ENCODE measurements at regions not wholly inside any gene's neighbourhood (a gene's known extent, or its start where the extent isn't known, plus 50 kb on each side); places are given as distances from the start of the nearest gene placed in this dataset.

GRCh38 chr2:13791019-13791547 lies 841.4 kb upstream of the LRATD1 start:
- TF ChIP-seq BCL3 (CRISPR knock-in tag; IDR thresholded peaks at IDR 0.05) (no peak), SETDB1 (CRISPR knock-in tag; IDR thresholded peaks at IDR 0.05; ENCODE audit: borderline replicate concordance) (no peak), ZNF75D (CRISPR knock-in tag; IDR thresholded peaks at IDR 0.05; ENCODE audit: borderline replicate concordance) (no peak), CHD2 (IDR thresholded peaks at IDR 0.05; ENCODE audit: low read depth, low read length) (no peak), MTA1 (CRISPR knock-in tag; IDR thresholded peaks at IDR 0.05; ENCODE audit: borderline replicate concordance) (no peak), ZNF704 (CRISPR knock-in tag; IDR thresholded peaks at IDR 0.05; ENCODE audit: borderline replicate concordance) (no peak), ETV6 (CRISPR knock-in tag; conservative IDR thresholded peaks at IDR 0.05) (no peak), ZBTB8A (CRISPR knock-in tag; IDR thresholded peaks at IDR 0.05; ENCODE audit: borderline replicate concordance, low read depth) (no peak), ZHX2 (IDR thresholded peaks at IDR 0.05; ENCODE audit: low read depth) (no peak), ZHX2 (CRISPR knock-in tag; IDR thresholded peaks at IDR 0.05; ENCODE audit: borderline replicate concordance) (no peak), CTCF (CRISPR knock-in tag; IDR thresholded peaks at IDR 0.05) (no peak), ZSCAN12 (CRISPR knock-in tag; IDR thresholded peaks at IDR 0.05) (no peak), BCLAF1 (IDR thresholded peaks at IDR 0.05) (no peak), ZNF251 (CRISPR knock-in tag; IDR thresholded peaks at IDR 0.05) (no peak)

All from HepG2 (cell line).